HG03139 (cell line): ENCODE measurements at regions not wholly inside any gene's neighbourhood (a gene's known extent, or its start where the extent isn't known, plus 50 kb on each side); places are given as distances from the start of the nearest gene placed in this dataset.

Experiments used
- ATAC-seq: cut with Tn5 transposase; IDR thresholded peaks from one replicate; pipeline ENCODE4 v1.9.1; 2021; ENCODE audit not compliant: unreplicated experiment

DNA sequence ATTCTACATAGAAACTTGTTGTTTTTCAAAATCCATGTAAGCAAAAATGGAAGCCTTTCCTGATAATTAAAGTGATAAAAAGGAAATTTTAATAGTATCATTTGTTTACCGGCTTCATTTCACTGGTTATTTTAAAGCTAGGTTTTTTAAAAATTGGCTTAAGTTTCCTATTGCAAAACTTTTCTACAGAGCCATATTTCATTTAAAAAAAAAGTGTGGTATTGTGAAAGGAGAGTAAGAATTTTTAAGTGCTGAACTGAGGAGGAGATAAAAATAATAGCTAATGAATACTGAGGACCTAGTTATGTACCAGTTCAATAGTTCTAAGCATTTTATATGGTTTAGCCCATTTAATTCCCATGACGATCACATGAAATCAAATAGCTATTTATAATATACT lies 172.2 kb upstream of the COL1A2 start:
- ATAC-seq, result no peak

DNA sequence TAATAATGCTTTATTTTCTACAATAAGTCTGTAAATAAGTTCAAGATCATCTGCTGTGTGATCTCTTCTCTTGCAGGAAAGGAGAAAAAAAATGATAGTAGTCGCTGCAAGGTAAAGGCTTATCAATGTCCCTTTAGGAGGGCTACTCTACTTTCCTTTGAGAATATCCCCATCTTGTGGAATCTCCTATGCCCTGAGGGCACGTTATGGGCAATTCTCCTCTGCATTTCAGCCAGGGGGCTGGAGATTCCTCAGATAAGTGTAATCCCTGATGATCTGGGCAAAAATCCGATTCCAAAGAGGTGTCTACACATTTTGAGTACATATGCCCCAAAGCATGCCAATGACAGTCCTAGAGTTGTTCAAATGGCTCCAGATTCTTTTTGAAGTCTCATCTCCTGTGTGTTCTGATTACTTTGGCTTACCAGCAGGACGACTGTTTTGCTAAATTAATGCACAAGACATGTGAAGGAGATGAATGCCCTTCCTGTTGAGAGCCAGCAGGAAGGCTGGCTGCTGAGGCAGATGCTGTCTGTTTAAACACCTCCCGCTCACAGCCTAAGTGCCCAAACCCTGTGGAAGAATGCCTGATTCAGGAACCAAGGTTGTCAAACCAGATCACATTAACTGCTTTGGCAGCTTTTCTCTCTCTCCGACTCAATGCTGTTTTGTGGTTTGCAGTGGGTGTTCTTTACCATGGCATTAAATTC lies 171.2 kb upstream of the COL1A2 start:
- no peak for ATAC-seq

- no peak for ATAC-seq
Observed at GRCh38 chr7:94228223-94228622, 166.5 kb upstream of the COL1A2 start.

- ATAC-seq, result no peak
Observed at GRCh38 chr7:94228678-94229077, 166.0 kb upstream of the COL1A2 start.

- ATAC-seq, result no peak
Observed at GRCh38 chr7:94231305-94231704, 163.4 kb upstream of the COL1A2 start.

GRCh38 chr7:94236960-94237359 lies 157.7 kb upstream of the COL1A2 start:
- no peak for ATAC-seq

DNA sequence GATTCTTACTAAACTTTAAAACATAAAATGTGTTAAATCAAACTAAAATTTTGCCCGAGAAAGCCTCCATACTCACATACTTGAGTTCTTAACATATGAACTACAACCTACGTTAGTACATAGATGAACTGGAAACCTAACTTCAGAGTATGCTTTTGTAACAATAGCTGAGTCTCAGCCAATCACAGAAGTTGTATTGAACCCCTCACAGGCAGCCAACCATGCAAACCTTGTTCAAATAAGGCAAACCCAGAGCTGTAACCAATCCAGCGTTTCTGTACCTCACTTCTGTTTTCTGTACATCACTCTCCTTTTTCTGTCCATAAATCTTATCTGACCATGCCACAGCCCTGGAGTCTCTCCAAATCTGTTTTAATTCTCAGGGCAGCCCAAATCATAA lies 157.3 kb upstream of the COL1A2 start:
- no peak for ATAC-seq

DNA sequence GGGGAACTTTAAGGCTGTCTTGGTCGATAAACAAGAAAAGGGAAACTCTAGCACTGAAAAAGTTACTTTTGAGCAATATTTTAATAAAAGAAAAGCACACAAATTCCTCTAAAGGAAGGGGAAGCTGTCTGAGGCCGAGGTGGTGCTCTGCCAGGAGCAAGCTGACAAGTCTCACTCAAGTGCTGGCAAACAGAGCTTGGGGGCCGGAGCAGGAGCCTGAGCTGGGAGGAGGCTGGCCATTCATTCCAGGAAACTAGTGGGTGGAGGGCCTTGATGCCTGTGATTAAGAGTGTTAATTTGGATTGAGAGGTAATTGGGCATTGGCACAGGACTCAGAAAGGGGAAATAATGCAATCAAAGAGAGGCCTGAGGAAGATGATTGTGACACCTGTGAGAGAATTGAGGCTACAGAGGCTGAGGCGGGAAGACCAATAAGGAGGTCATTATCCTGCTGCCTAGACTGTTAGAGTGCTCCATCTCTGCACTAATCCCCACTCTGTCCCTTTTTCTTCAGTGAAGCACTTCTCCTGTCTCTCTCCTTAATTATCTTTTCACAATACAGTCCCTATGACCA lies 154.9 kb upstream of the COL1A2 start:
- no peak for ATAC-seq

- ATAC-seq, result no peak
Observed at GRCh38 chr7:94240902-94241301, 153.8 kb upstream of the COL1A2 start.

- no peak for ATAC-seq
Observed at GRCh38 chr7:94241402-94241925, 153.2 kb upstream of the COL1A2 start.

- no peak for ATAC-seq
Observed at GRCh38 chr7:94243066-94243711, 151.5 kb upstream of the COL1A2 start.

DNA sequence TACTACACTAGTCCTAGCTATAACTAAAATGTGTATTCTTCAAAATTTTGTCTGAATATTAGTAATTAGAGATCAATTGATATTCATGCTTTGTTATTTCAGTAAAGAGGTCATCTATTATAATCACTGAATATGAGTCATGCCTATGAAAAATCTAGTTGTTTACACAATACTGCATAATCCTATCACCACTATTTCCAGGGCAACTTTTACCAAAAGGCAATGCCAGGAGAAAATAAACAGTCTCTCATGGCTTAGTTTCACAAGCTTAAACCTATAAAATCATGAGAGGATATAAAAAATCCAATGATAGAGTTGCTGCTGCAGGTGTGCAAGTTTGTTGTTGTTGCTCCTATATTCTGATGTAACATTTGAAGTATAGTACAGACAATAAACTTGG lies 149.9 kb upstream of the COL1A2 start:
- ATAC-seq, result no peak

GRCh38 chr7:94245500-94245899 lies 149.2 kb upstream of the COL1A2 start:
- no peak for ATAC-seq

- no peak for ATAC-seq
Observed at GRCh38 chr7:94247970-94248369, 146.7 kb upstream of the COL1A2 start.

GRCh38 chr7:94249631-94250030 lies 145.1 kb upstream of the COL1A2 start:
- no peak for ATAC-seq

DNA sequence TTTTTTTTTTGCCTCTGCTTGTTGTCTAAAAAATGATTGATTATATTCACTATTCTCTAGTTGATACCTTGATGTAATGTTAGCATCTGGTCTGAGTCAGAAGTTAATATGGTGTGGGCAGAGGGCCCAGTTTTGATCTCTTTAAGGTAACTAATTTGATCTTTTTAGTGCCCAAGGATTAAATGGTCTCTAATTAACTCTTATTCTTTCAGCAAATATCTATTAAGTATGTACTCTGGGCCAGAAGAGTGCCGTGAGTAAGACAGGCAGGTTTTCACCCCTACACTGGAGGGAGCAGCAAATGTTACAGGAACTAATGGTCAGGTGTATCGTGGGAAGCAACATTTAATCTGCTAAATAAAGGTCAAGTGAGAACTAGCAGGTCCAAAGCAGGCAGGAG lies 144.6 kb upstream of the COL1A2 start:
- no peak for ATAC-seq

- no peak for ATAC-seq
Observed at GRCh38 chr7:94250987-94251386, 143.7 kb upstream of the COL1A2 start.

DNA sequence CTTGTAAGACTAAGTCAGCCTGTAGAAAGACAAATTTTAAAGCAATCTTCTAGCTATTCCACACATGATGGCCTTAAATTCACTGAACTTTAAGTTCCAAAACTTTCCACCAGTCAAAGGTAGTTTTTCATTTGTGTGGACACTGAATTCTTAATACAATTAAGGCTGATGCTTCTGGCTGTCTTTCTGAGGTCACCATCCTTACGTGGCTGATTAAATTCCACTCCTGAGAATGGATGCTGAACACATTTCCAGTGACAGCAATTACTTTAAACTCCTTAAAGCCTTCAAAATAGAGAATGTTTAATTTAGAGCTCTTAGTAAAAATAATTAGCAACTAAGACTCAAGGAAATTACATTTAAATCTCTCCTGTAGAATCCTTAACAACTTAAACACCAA lies 142.6 kb upstream of the COL1A2 start:
- no peak for ATAC-seq

DNA sequence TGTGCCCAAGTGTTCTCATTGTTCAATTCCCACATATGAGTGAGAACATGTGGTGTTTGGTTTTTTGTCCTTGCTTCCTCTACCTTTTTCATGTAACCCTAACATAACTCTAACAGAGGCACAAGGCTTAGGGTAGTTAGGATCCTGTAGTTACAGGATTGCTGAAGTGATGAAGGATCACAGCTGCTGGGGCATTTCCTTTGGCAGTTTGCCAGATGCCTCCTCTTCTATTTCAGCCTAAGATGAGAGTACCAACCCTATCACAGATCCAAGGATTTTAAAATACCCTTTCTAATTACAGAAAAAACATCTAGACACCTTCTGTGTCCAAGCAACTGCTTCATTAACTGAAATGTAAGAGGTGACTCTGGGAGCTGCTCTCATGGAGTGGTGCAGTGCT lies 141.7 kb upstream of the COL1A2 start:
- no peak for ATAC-seq

- no peak for ATAC-seq
Observed at GRCh38 chr7:94253686-94254085, 141.0 kb upstream of the COL1A2 start.

DNA sequence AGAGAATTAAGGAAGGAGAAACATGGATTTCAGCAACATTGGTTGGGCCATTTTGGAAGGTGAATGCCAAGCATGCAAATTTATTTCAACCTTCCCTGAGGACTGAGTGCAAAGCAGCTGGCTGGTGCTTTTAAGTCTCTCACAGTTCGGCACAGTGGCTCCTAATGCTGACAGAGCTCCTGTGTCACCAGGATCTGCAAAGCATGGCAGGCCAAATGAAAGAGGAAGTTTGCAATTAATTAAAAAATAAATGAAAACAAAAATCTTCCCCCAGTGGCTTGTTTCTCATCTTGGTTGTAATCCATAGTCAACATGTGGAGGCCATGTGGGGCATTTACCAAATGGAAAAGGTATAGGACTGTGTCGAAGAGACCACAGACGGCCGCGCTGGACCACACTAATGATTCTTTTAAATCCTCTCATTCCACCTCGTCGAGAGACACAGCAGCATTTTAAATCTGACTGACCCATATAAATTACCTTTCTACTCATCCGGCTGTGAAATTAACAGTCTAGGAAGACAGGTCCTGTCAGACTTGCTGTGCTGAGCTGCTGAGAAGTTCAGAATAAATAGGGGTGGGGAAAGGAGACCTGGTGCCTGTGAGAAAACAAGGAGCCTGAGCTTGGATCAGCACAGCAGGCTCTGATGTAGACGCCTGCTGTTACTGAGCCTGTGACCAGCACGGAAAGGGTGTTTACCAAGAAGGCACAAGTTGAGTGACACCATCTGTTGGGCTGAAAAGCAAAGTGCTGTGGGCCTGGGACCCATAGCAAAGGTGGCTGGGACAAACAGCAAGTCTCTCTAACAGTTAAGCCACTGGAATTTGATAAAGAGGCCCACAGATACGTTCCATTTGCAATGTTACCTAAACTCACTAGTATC lies 136.0 kb upstream of the COL1A2 start:
- ATAC-seq, result no peak
